ENCODE measurements at regions not wholly inside any gene's neighbourhood (a gene's known extent, or its start where the extent isn't known, plus 50 kb on each side); places are given as distances from the start of the nearest gene placed in this dataset.
A peak's percentile ranks its signal among the peaks of the same experiment; 100 is the strongest.

GRCh38 chr5:124634228-124634739 is 112.2 kb downstream of the ZNF608 start:
- peak; percentile 67 for FAIRE-seq
- no TSS peak for BruUV-seq (replicated peaks)
- no peak overlapping the region for H3K4me2 ChIP-seq (ENCODE audit: insufficient read depth, low read length)

More at GRCh38 chr5:124634228-124634739, 112.2 kb downstream of the ZNF608 start:
- dilution Hi-C loops (cut with MboI; ENCODE audit: extremely low pct_ligation_motif_present, low sequenced_read_pairs) (no loop called here), intact Hi-C loops (cut with micrococcal nuclease) (no loop called here)
- no peaks in the 10 kb centered on the region for H3K9me3 ChIP-seq (replicated peaks; ENCODE audit: control insufficient read depth, insufficient read depth, low read length)
- H3K36me3 ChIP-seq (ENCODE audit: control insufficient read depth in 2 of 2, extremely low read depth in 1 of 2, insufficient read depth in 2 of 2, low read length in 2 of 2) = peaks cover 2 to 4% of the 10 kb centered on the region in 2 experiments
- no peak for TF ChIP-seq GATA2 (IDR thresholded peaks at IDR 0.05; ENCODE audit: insufficient read depth, insufficient read length, low read depth, low read length)
- TF ChIP-seq MAX (IDR thresholded peaks at IDR 0.05; ENCODE audit: insufficient read depth, insufficient read length) = no peak
- TF ChIP-seq MYC (IDR thresholded peaks at IDR 0.05; ENCODE audit: low read depth, low read length) = no peak
- TF ChIP-seq POLR2AphosphoS5 (IDR thresholded peaks at IDR 0.05; ENCODE audit: insufficient read depth, low read depth, low read length) = no peak
- TF ChIP-seq JUN (IDR thresholded peaks at IDR 0.05; ENCODE audit: borderline replicate concordance, insufficient read depth, insufficient read length, low read depth) = no peak
- TF ChIP-seq EZH2 (IDR thresholded peaks at IDR 0.05; ENCODE audit: borderline replicate concordance, low read depth, low read length, severe bottlenecking) = no peak
- TF ChIP-seq POLR2A (IDR thresholded peaks at IDR 0.05; ENCODE audit: low read depth, low read length) = no peak
- TF ChIP-seq CTCF (IDR thresholded peaks at IDR 0.05; ENCODE audit: extremely low read depth in 1 of 2, insufficient read depth in 1 of 2, low read depth in 1 of 2, low read length in 2 of 2) = no peak
- no peak for TF ChIP-seq FOS (IDR thresholded peaks at IDR 0.05; ENCODE audit: borderline replicate concordance, insufficient read depth, low read length)
- H3K4me3 ChIP-seq (replicated peaks in 1 of 3; ENCODE audit: insufficient read depth in 1 of 3, low read depth in 1 of 3, low read length in 3 of 3) = no peak overlapping the region
- no peaks in the 10 kb centered on the region for H3K79me2 ChIP-seq (ENCODE audit: control insufficient read depth, insufficient read depth, low read length)
- no peak overlapping the region for H3K27ac ChIP-seq (ENCODE audit: insufficient read depth, low read depth, low read length)
- ChIA-PET CTCF (interaction anchor here (1.1 to 1.2 kb wide), 2 partner anchors 10 to 35 kb away, joined by 3 read pairs; no protein-coding TSS in a partner anchor), POLR2A (no interaction called here)
- no peaks in the 10 kb centered on the region for H3K27me3 ChIP-seq (ENCODE audit: control insufficient read depth in 2 of 2, insufficient read depth in 2 of 2, low read length in 2 of 2)
- no peak for DNase-seq (ENCODE audit: low read depth, low spot score)
- H3K4me1 ChIP-seq (ENCODE audit: control insufficient read depth, extremely low read depth, insufficient read depth, low read length) = peaks cover 7% of the 10 kb centered on the region
- H4K20me1 ChIP-seq (replicated peaks; ENCODE audit: control insufficient read depth, extremely low read depth, insufficient read depth, low read length) = no peaks in the 10 kb centered on the region
- H2AFZ ChIP-seq (ENCODE audit: low read depth, low read length) = no peak overlapping the region
- H3K9me1 ChIP-seq (replicated peaks; ENCODE audit: control insufficient read depth, extremely low read depth, insufficient read depth, low read length) = no peaks in the 10 kb centered on the region
- no peak overlapping the region for H3K9ac ChIP-seq (replicated peaks; ENCODE audit: extremely low read depth, insufficient read depth, low read length)

All from endothelial cell of umbilical vein (primary cell).